ENCODE measurements at regions not wholly inside any gene's neighbourhood (a gene's known extent, or its start where the extent isn't known, plus 50 kb on each side); places are given as distances from the start of the nearest gene placed in this dataset.

GRCh38 chr7:116377721-116378120 is 121.8 kb upstream of the CAV2 start:
- TF ChIP-seq CTCF (conservative IDR thresholded peaks at IDR 0.05; ENCODE audit: low read depth, low read length) = no peak
- TF ChIP-seq EZH2phosphoT487 (IDR thresholded peaks at IDR 0.05; ENCODE audit: borderline replicate concordance, low read length) = no peak
